GM18517 (cell line): ENCODE measurements at regions not wholly inside any gene's neighbourhood (a gene's known extent, or its start where the extent isn't known, plus 50 kb on each side); places are given as distances from the start of the nearest gene placed in this dataset.

Source experiments
- ATAC-seq: cut with Tn5 transposase; IDR thresholded peaks from one replicate; pipeline ENCODE4 v1.9.1; 2021; ENCODE audit warnings: mild to moderate bottlenecking, moderate library complexity; ENCODE audit not compliant: unreplicated experiment

- no peak for ATAC-seq
Observed at GRCh38 chr2:199707593-199708185, 143.3 kb downstream of the FTCDNL1 start.

DNA sequence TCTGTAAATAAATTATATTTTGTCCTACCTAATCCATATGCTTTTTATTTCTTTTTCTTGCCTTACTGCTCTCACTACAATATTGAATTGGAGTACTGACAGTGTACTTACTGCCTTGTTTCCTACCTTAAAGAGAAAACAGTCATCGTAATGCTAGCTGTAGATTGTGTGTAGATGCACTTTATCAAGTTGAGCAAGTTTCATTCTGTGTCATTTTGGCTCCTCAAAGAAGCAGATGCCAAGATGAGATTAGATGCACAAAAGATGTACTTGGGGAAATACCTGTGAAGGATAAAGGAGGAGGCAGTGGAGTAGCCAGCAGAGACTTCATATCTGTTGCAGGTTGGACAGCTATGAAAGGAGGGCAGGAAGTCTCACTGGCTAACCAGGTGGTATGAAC, 145.5 kb downstream of the FTCDNL1 start:
- no peak for ATAC-seq

DNA sequence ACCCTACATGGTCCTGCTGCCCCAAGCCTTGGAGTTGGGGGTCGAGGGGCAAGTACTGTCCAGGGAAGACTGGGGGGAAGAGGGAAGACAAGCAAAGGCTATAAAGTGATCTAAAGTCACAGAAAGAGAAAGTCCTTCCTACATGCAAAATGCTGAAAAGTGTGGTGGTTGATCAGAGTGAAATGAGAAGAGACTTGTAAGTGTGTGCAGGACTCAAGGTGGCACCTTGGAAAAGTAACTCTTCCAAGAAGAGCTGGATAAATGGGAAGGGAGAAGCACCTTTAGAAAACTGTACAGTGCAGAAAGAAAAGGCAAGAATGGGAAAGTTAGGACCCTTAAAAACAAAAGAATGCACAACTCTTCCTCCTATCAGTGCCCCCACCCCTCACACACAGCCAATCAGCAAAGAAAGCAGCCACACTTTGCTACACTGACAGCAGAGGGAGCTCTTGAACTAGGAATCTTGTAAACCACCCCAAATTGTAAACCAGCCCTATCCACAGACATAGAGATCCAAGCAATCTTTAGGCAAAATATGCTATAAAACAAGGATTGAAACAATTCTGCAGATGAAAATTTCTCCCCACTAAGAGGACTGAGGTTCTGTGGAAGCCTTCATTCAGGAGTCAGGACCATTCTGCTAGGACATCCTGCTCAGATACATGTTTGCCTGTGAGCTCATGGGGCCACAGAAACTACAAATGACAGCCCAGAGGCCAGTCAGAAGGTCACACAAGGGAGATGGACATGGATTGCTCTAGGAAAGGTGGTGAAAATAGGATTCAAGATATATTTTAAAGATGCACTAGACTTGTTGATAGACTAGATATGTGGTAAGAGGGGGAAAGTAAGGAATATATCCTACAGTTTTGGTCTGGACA, 146.4 kb downstream of the FTCDNL1 start:
- no peak for ATAC-seq

DNA sequence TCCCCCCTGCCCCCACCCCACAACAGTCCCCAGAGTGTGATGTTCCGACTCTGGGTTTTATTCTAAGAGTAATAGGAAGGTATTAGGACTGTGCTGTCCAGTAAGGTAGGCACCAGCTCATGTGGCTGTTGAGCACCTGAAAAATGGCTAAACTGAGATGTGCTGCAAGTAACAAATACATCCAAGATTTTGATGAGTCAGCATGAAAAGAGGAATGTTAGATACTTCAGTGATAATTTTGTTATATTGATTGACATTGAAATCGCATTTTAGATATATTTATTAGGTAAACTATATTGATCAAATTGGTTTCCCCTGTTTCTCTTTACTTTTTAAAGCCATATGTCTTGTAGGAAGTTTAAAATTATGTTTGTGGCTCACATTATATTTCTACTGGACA, 147.8 kb downstream of the FTCDNL1 start:
- no peak for ATAC-seq

GRCh38 chr2:199697469-199697868, 153.5 kb downstream of the FTCDNL1 start:
- ATAC-seq, result no peak

DNA sequence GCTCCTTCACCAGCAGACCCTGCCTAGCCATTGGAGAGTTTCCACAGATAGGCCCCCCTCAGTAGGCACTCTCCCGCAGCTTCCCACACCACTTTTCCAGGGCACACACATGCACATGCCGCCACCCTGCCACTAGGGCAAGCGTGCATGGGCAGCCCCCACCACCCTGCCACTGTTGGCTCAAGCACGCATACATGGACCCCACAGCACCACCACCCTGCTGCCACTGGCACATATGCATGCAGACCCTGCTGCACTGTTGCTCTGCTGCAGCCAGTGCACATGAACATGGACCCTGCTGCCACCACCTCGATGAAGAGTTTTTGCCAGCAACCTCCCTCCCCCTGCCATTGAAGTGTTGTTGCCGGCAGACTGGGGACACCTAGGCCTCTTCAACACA, 154.9 kb downstream of the FTCDNL1 start:
- no peak for ATAC-seq

- ATAC-seq, result no peak
Observed at GRCh38 chr2:199693861-199694260, 157.1 kb downstream of the FTCDNL1 start.

GRCh38 chr2:199692489-199692888, 158.5 kb downstream of the FTCDNL1 start:
- ATAC-seq, result no peak

GRCh38 chr2:199690225-199690624, 160.8 kb downstream of the FTCDNL1 start:
- ATAC-seq, result no peak

GRCh38 chr2:199685669-199686068, 165.3 kb downstream of the FTCDNL1 start:
- no peak for ATAC-seq

DNA sequence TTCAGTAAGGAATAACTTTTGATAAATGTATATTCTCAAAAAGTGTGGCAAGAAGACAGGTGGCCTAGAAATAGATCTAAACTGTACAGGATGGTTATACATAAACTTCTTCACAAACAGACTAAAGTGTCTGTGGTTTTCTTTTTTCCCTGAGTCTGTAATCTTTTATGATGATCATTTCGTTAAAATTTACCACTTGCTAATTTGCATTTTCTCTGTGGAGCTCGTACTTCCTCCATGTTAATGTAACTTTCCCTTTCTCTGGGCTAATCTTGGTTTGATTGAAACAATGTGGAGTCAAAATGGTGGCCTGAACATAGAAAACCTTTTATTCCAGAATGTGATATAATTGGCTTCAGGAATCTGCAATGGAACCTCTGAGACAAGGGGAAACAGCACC, 166.2 kb downstream of the FTCDNL1 start:
- ATAC-seq, result no peak

DNA sequence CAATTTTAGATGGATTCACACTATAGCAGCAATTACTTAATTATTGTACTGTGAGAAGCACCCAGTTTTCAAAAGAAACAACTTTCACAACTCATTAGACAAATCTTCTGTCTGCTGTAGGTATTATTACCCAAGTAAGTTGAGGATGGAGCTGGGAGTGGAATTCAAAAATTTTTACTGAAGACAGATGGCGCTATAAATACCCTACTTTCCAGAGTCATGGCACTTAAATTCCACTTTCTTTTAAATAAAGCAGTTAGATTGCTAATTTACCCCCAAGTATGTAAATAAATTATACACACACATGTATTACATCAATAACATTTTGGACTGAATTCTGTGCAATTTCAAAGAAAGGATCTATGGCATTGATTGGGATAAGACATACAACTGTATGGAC, 166.8 kb downstream of the FTCDNL1 start:
- ATAC-seq, result no peak

GRCh38 chr2:199682001-199682400, 169.0 kb downstream of the FTCDNL1 start:
- ATAC-seq, result no peak

- no peak for ATAC-seq
Observed at GRCh38 chr2:199680482-199680881, 170.5 kb downstream of the FTCDNL1 start.

GRCh38 chr2:199679883-199680282, 171.1 kb downstream of the FTCDNL1 start:
- no peak for ATAC-seq

DNA sequence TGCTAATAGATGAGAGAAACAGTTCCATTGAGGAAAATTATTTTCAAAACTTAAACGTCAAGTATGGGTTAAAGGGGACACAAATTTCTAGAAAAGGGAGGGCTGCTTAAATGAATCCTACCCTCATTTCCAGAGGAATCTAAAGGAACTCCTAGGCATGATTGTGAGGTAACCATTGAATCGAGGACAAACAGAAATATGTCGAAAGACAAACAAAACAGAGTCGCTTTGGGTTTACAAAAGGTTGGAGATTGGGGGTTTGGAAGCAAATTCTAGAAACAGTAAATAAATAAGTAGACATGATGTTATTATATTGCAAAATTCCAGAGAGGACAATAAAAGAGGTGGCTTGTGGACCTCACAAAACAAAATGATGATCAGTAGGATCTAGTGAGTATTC, 173.1 kb downstream of the FTCDNL1 start:
- no peak for ATAC-seq

GRCh38 chr2:199668645-199669044, 182.3 kb downstream of the FTCDNL1 start:
- ATAC-seq, result no peak

- no peak for ATAC-seq
Observed at GRCh38 chr2:199663157-199663556, 187.8 kb downstream of the FTCDNL1 start.

- no peak for ATAC-seq
Observed at GRCh38 chr2:199662255-199662654, 188.7 kb downstream of the FTCDNL1 start.

DNA sequence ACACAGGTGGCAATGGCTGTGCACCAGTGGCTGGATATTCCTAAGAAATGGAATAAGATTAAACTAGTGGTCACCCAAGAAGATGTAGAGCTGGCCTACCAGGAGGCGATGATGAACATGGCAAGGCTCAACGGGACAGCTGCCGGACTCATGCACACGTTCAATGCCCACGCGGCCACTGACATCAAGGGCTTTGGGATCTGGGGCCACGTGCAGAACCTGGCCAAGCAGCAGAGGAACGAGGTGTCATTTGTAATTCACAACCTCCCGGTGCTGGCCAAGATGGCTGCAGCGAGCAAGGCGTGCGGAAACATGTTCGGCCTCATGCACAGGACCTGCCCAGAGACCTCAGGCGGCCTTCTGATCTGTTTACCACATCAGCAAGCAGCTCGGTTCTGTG, 190.8 kb downstream of the FTCDNL1 start:
- ATAC-seq, result no peak

- ATAC-seq, result no peak
Observed at GRCh38 chr2:199659207-199659606, 191.8 kb downstream of the FTCDNL1 start.

DNA sequence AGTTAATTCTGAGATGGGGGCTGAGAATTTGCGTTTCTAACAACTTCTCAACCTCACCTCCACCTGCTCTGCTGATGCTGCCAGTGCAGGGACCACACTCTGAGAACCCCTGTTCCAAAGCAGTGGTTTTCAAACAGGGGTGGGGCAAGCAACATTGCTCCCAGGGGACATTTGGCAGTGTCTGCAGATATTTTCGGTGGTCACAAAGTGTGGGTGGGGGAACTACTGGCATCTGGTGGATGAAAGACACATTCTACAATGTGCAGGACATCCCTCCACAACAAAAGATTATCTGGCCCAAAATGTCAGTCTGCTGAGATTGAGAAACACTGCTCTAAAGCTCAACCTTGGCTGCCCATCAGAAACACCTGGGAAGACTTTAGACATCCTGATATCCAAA, 188.7 kb upstream of the SATB2 start:
- ATAC-seq, result peak; percentile 95

DNA sequence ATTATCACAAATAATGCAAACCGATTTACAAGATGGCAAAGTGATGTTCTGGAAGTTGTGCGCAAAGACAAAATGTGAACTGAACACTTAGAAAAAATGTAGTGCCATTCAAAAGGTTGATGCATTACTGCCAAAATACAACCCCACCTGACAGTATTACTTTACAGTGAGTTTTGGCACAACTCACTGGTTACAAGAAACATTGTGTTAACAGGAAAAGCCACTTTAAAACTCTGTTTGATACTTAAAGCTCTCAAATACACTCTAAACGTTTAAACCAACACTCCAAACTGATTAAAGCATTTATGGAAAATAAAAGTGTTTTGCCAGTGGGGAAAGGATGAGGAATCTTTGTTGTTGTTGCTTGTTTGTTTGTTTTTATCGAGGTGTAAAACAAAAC, 173.4 kb upstream of the SATB2 start:
- no peak for ATAC-seq
